Testis (tissue), 2 donors: ENCODE measurements at regions not wholly inside any gene's neighbourhood (a gene's known extent, or its start where the extent isn't known, plus 50 kb on each side); places are given as distances from the start of the nearest gene placed in this dataset.

ENCODE experiments used
- DNase-seq: peaks from one replicate; pipeline ENCODE4 v3.0.0-alpha.2; 2019
- H3K27ac ChIP-seq, 2 donors: fragments of 200-600 bp; sonication (generic); one replicate each; pipeline ENCODE4 v1.5.1; 2019
- H3K27me3 ChIP-seq: fragments of 200-600 bp; sonication (generic); one replicate; pipeline ENCODE4 v1.5.1; 2019
- H3K36me3 ChIP-seq: fragments of 200-600 bp; sonication (generic); one replicate; pipeline ENCODE4 v1.5.1; 2017; ENCODE audit warnings: low read depth; ENCODE audit errors: missing control alignments
- H3K4me1 ChIP-seq: fragments of 200-600 bp; sonication (generic); one replicate; pipeline ENCODE4 v1.5.1; 2019
- H3K4me3 ChIP-seq, 2 donors: fragments of 200-600 bp; sonication (generic); one replicate each; pipeline ENCODE4 v1.5.1; 2017 to 2019
- H3K9me3 ChIP-seq: fragments of 200-600 bp; sonication (generic); one replicate; pipeline ENCODE4 v1.5.1; 2017
- CTCF ChIP-seq, 3 experiments: fragments of 450-650 bp in 2 of 3; fragments of 200-600 bp in 1 of 3; sonication (generic) in 1 of 3; IDR thresholded peaks; one replicate each; pipeline ENCODE4 v1.5.1; 2016 to 2019; ENCODE audit warnings: antibody characterized with exemption in 3 of 3, mild to moderate bottlenecking in 2 of 3, moderate library complexity in 1 of 3
- POLR2A ChIP-seq: fragments of 450-650 bp; IDR thresholded peaks from one replicate; pipeline ENCODE4 v1.6.1; 2017; ENCODE audit warnings: antibody characterized with exemption, mild to moderate bottlenecking, moderate library complexity
- WGBS, 2 donors: methylation state at CpG; one replicate each; pipeline ENCODE4 v1.1.5; 2018; 5-methylcytosine and 5-hydroxymethylcytosine counted together
- intact Hi-C: fragments of 100-400 bp; cut with DNase I; formaldehyde crosslinking; loops from one replicate; pipeline ENCODE4 v1.15.1; 2023; ENCODE audit warnings: low total_unique reads

DNA sequence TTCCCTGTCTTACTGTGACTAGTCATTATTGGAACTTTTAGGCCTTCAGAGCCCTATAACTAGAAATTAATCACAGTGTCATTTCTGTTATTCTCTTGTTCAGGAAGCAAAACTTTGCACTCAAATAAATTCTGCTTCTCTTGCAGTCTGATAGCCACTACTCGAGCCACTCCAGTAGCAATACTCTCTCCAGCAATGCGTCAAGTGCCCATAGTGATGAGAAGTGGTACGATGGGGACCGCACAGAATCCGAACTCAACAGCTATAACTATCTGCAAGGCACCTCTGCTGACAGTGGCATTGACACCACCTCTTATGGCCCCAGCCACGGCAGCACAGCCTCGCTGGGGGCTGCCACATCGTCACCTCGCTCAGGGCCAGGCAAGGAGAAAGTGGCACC lies 223.2 kb upstream of the RGS6 start:
- 97 to 100% methylated on average over 6 to 9 of the region's 9 CpGs for WGBS, 2 donors
- intact Hi-C loops, result no loop called here
- Histone ChIP-seq H3K9me3 (no peaks in the 10 kb centered on the region), H3K4me1 (no peaks in the 10 kb centered on the region), H3K27ac (no peak overlapping the region), H3K27me3 (no peaks in the 10 kb centered on the region), H3K36me3 (no peaks in the 10 kb centered on the region), H3K4me3 (no peak overlapping the region)
- DNase-seq, result no peak
- no peak for TF ChIP-seq POLR2A
- TF ChIP-seq CTCF (IDR thresholded peaks at IDR 0.05), result no peak

- H3K4me1 ChIP-seq, result no peaks in the 10 kb centered on the region
- H3K36me3 ChIP-seq, result no peaks in the 10 kb centered on the region
- DNase-seq, result no peak
- no peak overlapping the region for H3K27ac ChIP-seq
- H3K27me3 ChIP-seq, result no peaks in the 10 kb centered on the region
- H3K9me3 ChIP-seq, result no peaks in the 10 kb centered on the region
- WGBS, 2 donors, result 54 to 81% methylated on average over 7 of the region's 7 CpGs
- TF ChIP-seq POLR2A (no peak), CTCF (IDR thresholded peaks at IDR 0.05) (no peak)
- no peak overlapping the region for H3K4me3 ChIP-seq
- intact Hi-C loops, result no loop called here
Measured at GRCh38 chr14:71709987-71710386, 222.2 kb upstream of the RGS6 start.

GRCh38 chr14:71711125-71711524 lies 221.1 kb upstream of the RGS6 start:
- H3K36me3 ChIP-seq, result no peaks in the 10 kb centered on the region
- H3K27ac ChIP-seq, result peak overlapping the region in 1 of 2 donors; percentile 5
- no peaks in the 10 kb centered on the region for H3K9me3 ChIP-seq
- intact Hi-C loops, result no loop called here
- H3K4me3 ChIP-seq, result no peak overlapping the region
- H3K4me1 ChIP-seq, result no peaks in the 10 kb centered on the region
- TF ChIP-seq CTCF (IDR thresholded peaks at IDR 0.05) (no peak), POLR2A (no peak)
- H3K27me3 ChIP-seq, result no peaks in the 10 kb centered on the region
- WGBS, 2 donors, result 90 to 93% methylated on average over 2 of the region's 2 CpGs
- no peak for DNase-seq

- WGBS, 2 donors, result 53 to 56% methylated on average over 1 of the region's 1 CpG
- no peak for DNase-seq
- H3K4me3 ChIP-seq, result no peak overlapping the region
Measured at GRCh38 chr14:71711619-71712018, 220.6 kb upstream of the RGS6 start.

More at GRCh38 chr14:71711619-71712018, 220.6 kb upstream of the RGS6 start:
- Histone ChIP-seq H3K36me3 (no peaks in the 10 kb centered on the region), H3K27ac (peak overlapping the region in 1 of 2 donors; percentile 5), H3K9me3 (no peaks in the 10 kb centered on the region), H3K4me1 (no peaks in the 10 kb centered on the region), H3K27me3 (no peaks in the 10 kb centered on the region)
- intact Hi-C loops, result no loop called here
- TF ChIP-seq CTCF (IDR thresholded peaks at IDR 0.05) (no peak), POLR2A (no peak)
